Heart right ventricle (tissue), 16 donors: ENCODE measurements at regions not wholly inside any gene's neighbourhood (a gene's known extent, or its start where the extent isn't known, plus 50 kb on each side); places are given as distances from the start of the nearest gene placed in this dataset.

ENCODE experiments used
- ATAC-seq, 8 donors: fragments of 200-7000 bp; cut with Tn5 transposase; one replicate each; pipeline ENCODE4 v1.9.1; 2020; ENCODE audit warnings: mild to moderate bottlenecking in 8 of 8, moderate library complexity in 8 of 8, moderate number of reproducible peaks in 1 of 8
- DNase-seq, 2 donors: peaks; one replicate each; pipeline ENCODE4 v3.0.0-alpha.2; 2020
- H3K27ac ChIP-seq, 10 donors: fragments of 200-600 bp; sonication (generic) in 2 of 10; one replicate each; pipeline versions ENCODE4 v1.5.0 to v1.8.0; 2020 to 2022; ENCODE audit warnings: mild to moderate bottlenecking in 3 of 10
- H3K27me3 ChIP-seq, 7 donors: fragments of 200-600 bp; one replicate each; pipeline ENCODE4 v1.8.0; 2021 to 2022; ENCODE audit warnings: mild to moderate bottlenecking in 2 of 7
- H3K36me3 ChIP-seq, 9 donors: fragments of 200-600 bp; sonication (generic) in 1 of 9; one replicate each; pipeline versions ENCODE4 v1.5.0 to v1.8.0; 2020 to 2022; ENCODE audit warnings: mild to moderate bottlenecking in 2 of 9
- H3K4me1 ChIP-seq, 9 donors: fragments of 200-600 bp; sonication (generic) in 1 of 9; one replicate each; pipeline versions ENCODE4 v1.5.0 to v1.8.0; 2020 to 2022; ENCODE audit warnings: mild to moderate bottlenecking in 4 of 9
- H3K4me3 ChIP-seq, 10 donors: fragments of 200-600 bp; sonication (generic) in 2 of 10; one replicate each; pipeline versions ENCODE4 v1.5.0 to v1.8.0; 2020 to 2022; ENCODE audit warnings: mild to moderate bottlenecking in 7 of 10, moderate library complexity in 2 of 10
- H3K9me3 ChIP-seq, 11 donors: fragments of 200-600 bp in 10 of 11; sonication (generic) in 2 of 11; one replicate each; pipeline versions ENCODE4 v1.5.0 to v1.8.0; 2013 to 2022; ENCODE audit warnings: mild to moderate bottlenecking in 2 of 11, control low read depth in 1 of 11, moderate library complexity in 1 of 11
- WGBS, 2 donors: extraction: QIAGEN DNeasy Blood & Tissue Kit; methylation state at CpG; one replicate each; pipeline ENCODE4 v1.1.7; 2013; ENCODE audit warnings: inconsistent platforms in 1 of 2; 5-methylcytosine and 5-hydroxymethylcytosine counted together
- intact Hi-C, 10 donors: fragments of 100-400 bp; cut with DNase I; formaldehyde crosslinking; loops; one replicate each; pipeline versions ENCODE4 v1.11.1 to v1.14.2; 2022
- TF ChIP-seq, protein P1 (sequence below), 9 donors: fragments of 200-600 bp; sonication (generic) in 2 of 9; IDR thresholded peaks; one replicate each; pipeline versions ENCODE4 v1.5.0 to v1.8.0; 2021 to 2022; ENCODE audit warnings: antibody characterized with exemption in 9 of 9, mild to moderate bottlenecking in 5 of 9, moderate library complexity in 1 of 9
- donor health status: Arrhythmogenic right ventricular cardiomyopathy.
- donor health status: ischemic (EF 13 %, LVEDD 7.1; RV severe dilation, severe dysfunction).
- donor health status: healthy with polysubstance abuse.
- donor health status: DM: no; HTN: yes; CAD: no.
- donor health status: DM: no; HTN: no; CAD: no.
- donor health status: ischemic (EF 25% LVEDD 6.9; RV normal size, moderate dysfunction).
- donor health status: ischemic (EF 25% LVEDD 5.7; RV mildly dilated, moderate dysfunction).
- donor health status: healthy.
- donor health status: DM: yes; HTN: yes; CAD: no.
- donor health status: Ischemic cardiomyopathy.
- donor health status: ischemic (EF 35%, LVEDD 5.7; RV mildly dilated, moderate dysfunction).
- donor health status: nonischemic (EF 11% LVEDD 7.7; RV severe dilation, severe dysfunction).
- donor health status: DM: yes; HTN: yes; CAD: no.
- donor health status: PGD.
- donor health status: ischemic (EF 29% LVEDD 5.4; RV normal size, mild dysfunction).
- donor health status: nonischemic (EF 23%, LVEDD 6.1; RV moderate dilation, normal function).

DNA sequence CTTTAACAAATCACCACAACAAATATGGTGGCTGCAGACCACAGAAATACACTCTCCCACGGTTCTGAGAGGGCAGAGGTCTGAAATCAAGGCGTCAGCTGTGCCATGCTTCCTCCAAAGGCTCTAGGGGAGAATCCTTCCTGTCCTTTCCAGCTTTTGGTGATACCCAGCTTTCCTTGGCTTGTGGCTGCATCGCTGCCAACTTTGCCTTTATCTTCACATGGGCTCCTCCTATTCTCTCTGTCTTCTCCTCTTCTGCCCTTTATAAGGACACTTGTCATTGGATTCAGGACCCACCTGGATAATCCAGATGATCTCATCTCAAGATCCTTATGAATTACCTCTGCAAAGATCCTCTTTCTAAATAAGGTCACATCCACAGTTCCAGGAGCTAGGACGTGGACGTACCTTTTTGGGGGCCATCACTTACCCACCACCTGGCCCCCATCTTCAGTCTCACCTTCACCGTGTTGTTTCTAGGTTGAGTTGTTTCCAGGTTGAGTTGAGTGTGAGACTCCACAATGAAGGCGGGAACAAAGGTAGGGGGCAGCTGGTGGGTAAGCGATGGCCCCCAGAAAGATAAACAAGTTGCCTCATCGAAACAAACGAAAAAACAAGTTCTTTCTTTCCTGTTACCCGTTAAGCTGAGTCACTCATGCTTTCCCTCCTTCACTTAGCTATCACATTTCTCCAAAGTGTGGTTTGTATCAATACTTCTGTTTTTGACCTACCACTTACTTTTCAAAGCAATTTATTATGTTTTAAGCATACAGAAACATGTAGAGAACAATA lies 68.9 kb upstream of the SLC22A16 start:
- intact Hi-C loops, result loop anchor here in 1 of 10 donors (10.0 kb wide), 1 partner anchor 270 kb away; the partner anchor contains the start of gene CDK19
- 88% methylated on average over 11 of the region's 11 CpGs for WGBS, 2 donors
- TF ChIP-seq, protein P1, sequence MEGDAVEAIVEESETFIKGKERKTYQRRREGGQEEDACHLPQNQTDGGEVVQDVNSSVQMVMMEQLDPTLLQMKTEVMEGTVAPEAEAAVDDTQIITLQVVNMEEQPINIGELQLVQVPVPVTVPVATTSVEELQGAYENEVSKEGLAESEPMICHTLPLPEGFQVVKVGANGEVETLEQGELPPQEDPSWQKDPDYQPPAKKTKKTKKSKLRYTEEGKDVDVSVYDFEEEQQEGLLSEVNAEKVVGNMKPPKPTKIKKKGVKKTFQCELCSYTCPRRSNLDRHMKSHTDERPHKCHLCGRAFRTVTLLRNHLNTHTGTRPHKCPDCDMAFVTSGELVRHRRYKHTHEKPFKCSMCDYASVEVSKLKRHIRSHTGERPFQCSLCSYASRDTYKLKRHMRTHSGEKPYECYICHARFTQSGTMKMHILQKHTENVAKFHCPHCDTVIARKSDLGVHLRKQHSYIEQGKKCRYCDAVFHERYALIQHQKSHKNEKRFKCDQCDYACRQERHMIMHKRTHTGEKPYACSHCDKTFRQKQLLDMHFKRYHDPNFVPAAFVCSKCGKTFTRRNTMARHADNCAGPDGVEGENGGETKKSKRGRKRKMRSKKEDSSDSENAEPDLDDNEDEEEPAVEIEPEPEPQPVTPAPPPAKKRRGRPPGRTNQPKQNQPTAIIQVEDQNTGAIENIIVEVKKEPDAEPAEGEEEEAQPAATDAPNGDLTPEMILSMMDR (IDR thresholded peaks at IDR 0.05), result no peak

DNA sequence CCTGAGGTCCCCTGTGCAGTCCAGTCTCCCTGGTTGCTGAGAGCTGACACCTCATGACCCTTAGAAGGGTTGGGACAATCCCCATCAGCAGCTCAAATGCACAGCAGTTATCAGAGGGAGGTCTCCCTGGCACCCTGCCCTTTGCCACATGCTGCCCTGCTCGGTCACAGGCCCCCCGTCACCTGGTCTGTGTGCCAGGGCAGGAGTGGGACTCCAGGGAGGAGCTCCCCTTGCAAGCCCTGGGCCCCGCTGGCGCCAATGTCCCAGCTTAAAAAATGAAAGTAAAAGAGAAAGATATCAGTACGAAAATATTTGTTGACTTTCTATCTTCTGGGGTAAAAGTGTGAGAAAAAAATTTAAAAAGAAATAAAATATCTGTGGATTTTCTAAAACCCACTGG lies 68.1 kb upstream of the SLC22A16 start:
- Histone ChIP-seq H3K27me3 (no peaks in the 10 kb centered on the region), H3K27ac (no peak overlapping the region), H3K9me3 (peaks cover 0 to 18% (median 0%) of the 10 kb centered on the region in 11 donors), H3K4me3 (no peak overlapping the region), H3K4me1 (peaks cover 9 to 41% (median 21%) of the 10 kb centered on the region in 9 donors), H3K36me3 (no peaks in the 10 kb centered on the region)
- intact Hi-C loops, result loop anchor here in 3 of 10 donors (5.0 to 10.0 kb wide), 4 partner anchors 138 to 333 kb away; partner anchors contain the start of gene CDK19 (in 2 of the 3)
- TF ChIP-seq, protein P1 (IDR thresholded peaks at IDR 0.05), result no peak
- ATAC-seq, result no peak
- 61 to 76% methylated on average over 5 of the region's 5 CpGs for WGBS, 2 donors
- DNase-seq, result no peak

More for the DNA sequence above, 68.9 kb upstream of the SLC22A16 start:
- H3K9me3 ChIP-seq, result peaks cover 0 to 17% (median 0%) of the 10 kb centered on the region in 11 donors
- H3K27ac ChIP-seq, result no peak overlapping the region
- no peak overlapping the region for H3K4me3 ChIP-seq
- ATAC-seq, result no peak
- no peak for DNase-seq
- H3K36me3 ChIP-seq, result no peaks in the 10 kb centered on the region
- H3K27me3 ChIP-seq, result no peaks in the 10 kb centered on the region
- peaks cover 9 to 41% (median 21%) of the 10 kb centered on the region in 9 donors for H3K4me1 ChIP-seq

DNA sequence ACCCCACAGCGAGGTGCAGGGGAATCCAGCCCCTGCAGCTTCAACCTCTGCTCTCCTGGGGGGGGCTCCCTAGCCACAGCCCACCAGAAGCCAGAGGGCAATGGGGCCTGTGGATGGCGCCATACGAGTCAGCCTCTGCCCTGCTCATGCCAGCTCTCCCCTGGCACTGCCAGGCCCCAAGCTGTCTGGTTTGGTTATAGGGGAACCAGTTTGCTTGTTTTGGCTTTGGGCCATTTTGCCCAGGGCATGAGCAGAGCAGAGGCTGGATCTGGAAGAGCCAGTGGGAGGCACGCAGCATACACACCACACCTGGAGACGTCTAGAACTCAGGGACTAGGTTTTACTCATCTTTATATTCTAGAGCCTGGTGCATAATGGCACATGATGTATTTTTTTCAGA lies 66.7 kb upstream of the SLC22A16 start:
- intact Hi-C loops, result loop anchor here in 3 of 10 donors (5.0 to 10.0 kb wide), 4 partner anchors 139 to 334 kb away; partner anchors contain the start of gene CDK19 (in 2 of the 3)
- ATAC-seq (peak; percentile 26 to 63 (median 44)), DNase-seq (peak in 1 of 2 donors; percentile 15)
- Histone ChIP-seq H3K27ac (peak overlapping the region; percentile 37 to 90 (median 88)), H3K36me3 (no peaks in the 10 kb centered on the region), H3K9me3 (peaks cover 0 to 22% (median 0%) of the 10 kb centered on the region in 11 donors), H3K27me3 (no peaks in the 10 kb centered on the region), H3K4me3 (no peak overlapping the region), H3K4me1 (peaks cover 9 to 37% (median 20%) of the 10 kb centered on the region in 9 donors)
- TF ChIP-seq, protein P1 (IDR thresholded peaks at IDR 0.05), result no peak
- WGBS, 2 donors, result 70% methylated on average over 5 of the region's 5 CpGs

DNA sequence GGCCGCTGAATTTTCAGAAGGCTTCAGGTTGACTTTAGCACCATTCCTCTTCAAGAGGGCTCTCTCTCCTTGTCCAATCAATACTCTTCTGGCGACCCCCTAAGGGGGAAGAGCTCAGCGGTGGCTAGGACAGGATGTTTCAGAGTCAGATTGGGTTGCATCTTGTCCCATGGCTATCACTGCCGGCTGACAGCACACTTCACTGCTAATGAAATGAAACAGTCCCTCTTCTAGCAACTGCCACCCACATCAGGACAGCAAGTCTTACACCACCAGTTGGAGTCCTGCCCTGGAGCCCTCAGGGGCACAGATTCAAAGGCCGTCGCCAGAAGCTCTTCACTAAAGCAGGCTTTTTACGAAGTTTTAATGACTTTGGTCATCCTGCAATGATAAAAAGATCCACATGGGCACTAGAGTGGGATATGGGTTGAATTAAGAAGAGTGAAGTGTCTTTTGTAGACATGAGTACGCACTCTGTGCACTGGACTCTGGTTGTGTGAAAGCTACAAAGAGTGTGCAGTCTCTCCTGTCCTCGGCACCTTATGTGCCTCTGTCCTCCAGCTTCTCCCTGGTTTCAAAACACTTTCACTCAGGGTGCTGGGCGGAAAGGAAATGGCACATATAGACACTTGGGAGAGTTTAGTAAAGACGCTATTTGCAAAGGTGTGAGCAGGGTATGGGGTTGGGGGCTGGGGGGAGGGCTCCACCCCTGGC lies 66.1 kb upstream of the SLC22A16 start:
- DNase-seq (peak; percentile 63 to 71), ATAC-seq (peak; percentile 84 to 97 (median 94))

More for the DNA sequence above, 66.1 kb upstream of the SLC22A16 start:
- TF ChIP-seq, protein P1 (IDR thresholded peaks at IDR 0.05), result no peak
- Histone ChIP-seq H3K9me3 (peaks cover 0 to 22% (median 0%) of the 10 kb centered on the region in 11 donors), H3K36me3 (no peaks in the 10 kb centered on the region), H3K4me1 (peaks cover 9 to 34% (median 20%) of the 10 kb centered on the region in 9 donors), H3K4me3 (peak overlapping the region in 2 of 10 donors; percentile 3 to 18), H3K27ac (peak overlapping the region; percentile 41 to 90 (median 88)), H3K27me3 (no peaks in the 10 kb centered on the region)
- 27 to 42% methylated on average over 11 of the region's 11 CpGs for WGBS, 2 donors
- intact Hi-C loops, result loop anchor here in 3 of 10 donors (5.0 to 10.0 kb wide), 4 partner anchors 140 to 335 kb away; partner anchors contain the start of gene CDK19 (in 2 of the 3)
